ENCODE measurements at regions not wholly inside any gene's neighbourhood (a gene's known extent, or its start where the extent isn't known, plus 50 kb on each side); places are given as distances from the start of the nearest gene placed in this dataset.

DNA sequence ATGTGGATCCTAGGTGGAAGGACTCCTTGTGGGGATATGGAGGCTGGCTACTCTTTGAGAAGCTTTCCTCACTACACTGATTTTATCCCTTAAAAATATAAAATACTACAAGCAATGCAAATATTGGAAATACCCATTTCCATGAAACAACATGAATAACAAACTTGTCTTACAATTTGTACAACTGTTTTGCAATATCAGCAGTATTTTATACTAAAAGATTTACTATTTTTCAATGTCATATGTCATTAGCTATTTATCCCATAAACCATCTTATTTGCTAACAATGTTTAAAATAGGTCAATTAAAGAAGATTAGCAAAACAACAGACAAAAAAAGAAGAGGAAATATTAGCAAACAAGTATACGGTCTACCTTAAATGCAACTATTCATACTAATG, 1674.1 kb downstream of the PCDH7 start:
- Histone ChIP-seq H3K4me1 (ENCODE audit: insufficient read depth, low read length) (peaks cover 5% of the 10 kb centered on the region; the same call in 1 of the 2 replicates), H3K9ac (ENCODE audit: low read depth, low read length) (no peak overlapping the region), H3K9me3 (ENCODE audit: control insufficient read depth, insufficient read depth, low read length) (no peaks in the 10 kb centered on the region), H3K36me3 (ENCODE audit: insufficient read depth, low read length) (no peaks in the 10 kb centered on the region)

GRCh38 chr4:32396507-32397070, 1676.4 kb downstream of the PCDH7 start:
- H3K9me3 ChIP-seq (ENCODE audit: control insufficient read depth, insufficient read depth, low read length): no peaks in the 10 kb centered on the region
- no peaks in the 10 kb centered on the region for H3K36me3 ChIP-seq (ENCODE audit: insufficient read depth, low read length)
- H3K9ac ChIP-seq (ENCODE audit: low read depth, low read length): no peak overlapping the region
- H3K4me1 ChIP-seq (ENCODE audit: insufficient read depth, low read length): peaks cover 5% of the 10 kb centered on the region; the same call in 1 of the 2 replicates

DNA sequence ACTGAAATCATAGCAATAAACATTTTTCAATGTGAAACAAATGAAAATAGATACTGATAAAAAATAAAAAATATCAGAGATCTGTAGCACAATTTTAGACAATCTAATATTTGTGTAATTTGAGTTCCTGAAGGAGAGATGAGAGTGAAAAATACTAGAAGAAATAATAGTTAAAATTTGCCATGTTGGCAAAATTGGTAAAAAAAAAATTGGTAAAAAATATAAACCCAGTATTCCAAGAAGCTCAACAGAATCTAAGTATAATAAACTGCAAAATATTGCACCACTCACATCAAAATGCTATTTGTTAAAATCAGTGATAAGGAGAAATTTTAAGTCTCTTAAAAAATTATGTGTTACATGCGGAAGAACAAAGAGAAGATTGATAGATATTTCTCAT, 1680.7 kb downstream of the PCDH7 start:
- no peaks in the 10 kb centered on the region for H3K9me3 ChIP-seq (ENCODE audit: control insufficient read depth, insufficient read depth, low read length)
- no peaks in the 10 kb centered on the region for H3K36me3 ChIP-seq (ENCODE audit: insufficient read depth, low read length)
- H3K9ac ChIP-seq (ENCODE audit: low read depth, low read length): no peak overlapping the region
- peaks cover 5% of the 10 kb centered on the region; the same call in 1 of the 2 replicates for H3K4me1 ChIP-seq (ENCODE audit: insufficient read depth, low read length)

GRCh38 chr4:32417113-32417704, 1697.0 kb downstream of the PCDH7 start:
- Histone ChIP-seq H3K9ac (ENCODE audit: low read depth, low read length) (no peak overlapping the region), H3K36me3 (ENCODE audit: insufficient read depth, low read length) (no peaks in the 10 kb centered on the region), H3K9me3 (ENCODE audit: control insufficient read depth, insufficient read depth, low read length) (no peaks in the 10 kb centered on the region), H3K4me1 (ENCODE audit: insufficient read depth, low read length) (no peaks in the 10 kb centered on the region)

GRCh38 chr4:32423267-32423666, 1703.1 kb downstream of the PCDH7 start:
- Histone ChIP-seq H3K36me3 (ENCODE audit: insufficient read depth, low read length) (no peaks in the 10 kb centered on the region), H3K9ac (ENCODE audit: low read depth, low read length) (no peak overlapping the region), H3K9me3 (ENCODE audit: control insufficient read depth, insufficient read depth, low read length) (no peaks in the 10 kb centered on the region; the same call in 1 of the 2 replicates), H3K4me1 (ENCODE audit: insufficient read depth, low read length) (no peaks in the 10 kb centered on the region)

- no peaks in the 10 kb centered on the region for H3K36me3 ChIP-seq (ENCODE audit: insufficient read depth, low read length)
- H3K9ac ChIP-seq (ENCODE audit: low read depth, low read length): no peak overlapping the region
- H3K9me3 ChIP-seq (ENCODE audit: control insufficient read depth, insufficient read depth, low read length): no peaks in the 10 kb centered on the region; the same call in 1 of the 2 replicates
- H3K4me1 ChIP-seq (ENCODE audit: insufficient read depth, low read length): no peaks in the 10 kb centered on the region
These were observed 1705.1 kb downstream of the PCDH7 start for GRCh38 chr4:32425243-32425642.

- H3K9ac ChIP-seq (ENCODE audit: low read depth, low read length): no peak overlapping the region
- H3K4me1 ChIP-seq (ENCODE audit: insufficient read depth, low read length): no peaks in the 10 kb centered on the region
- H3K9me3 ChIP-seq (ENCODE audit: control insufficient read depth, insufficient read depth, low read length): no peaks in the 10 kb centered on the region; the same call in 1 of the 2 replicates
- H3K36me3 ChIP-seq (ENCODE audit: insufficient read depth, low read length): no peaks in the 10 kb centered on the region
These were observed 1707.4 kb downstream of the PCDH7 start for GRCh38 chr4:32427566-32427965.

DNA sequence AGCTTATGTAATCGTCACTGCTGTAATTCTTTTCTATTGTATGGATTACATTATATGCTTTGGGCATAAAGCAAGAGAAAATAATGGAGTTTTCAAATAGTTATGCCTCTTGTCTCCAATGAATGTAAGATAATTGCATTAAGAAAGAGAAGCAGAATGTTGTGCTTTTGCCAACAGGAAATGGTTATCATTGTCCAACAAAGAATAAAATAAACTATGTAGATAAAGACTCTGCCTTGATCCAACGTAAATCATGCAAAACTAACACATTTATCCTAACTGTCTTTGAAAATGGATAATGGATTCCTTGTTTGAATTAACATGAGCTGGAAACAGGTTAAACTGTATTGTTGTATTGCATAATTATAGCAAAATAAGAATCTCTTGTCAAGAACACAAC, 1709.0 kb downstream of the PCDH7 start:
- Histone ChIP-seq H3K9me3 (ENCODE audit: control insufficient read depth, insufficient read depth, low read length) (no peaks in the 10 kb centered on the region), H3K9ac (ENCODE audit: low read depth, low read length) (no peak overlapping the region), H3K4me1 (ENCODE audit: insufficient read depth, low read length) (no peaks in the 10 kb centered on the region), H3K36me3 (ENCODE audit: insufficient read depth, low read length) (no peaks in the 10 kb centered on the region)

GRCh38 chr4:32435308-32435707, 1715.1 kb downstream of the PCDH7 start:
- no peaks in the 10 kb centered on the region for H3K9me3 ChIP-seq (ENCODE audit: control insufficient read depth, insufficient read depth, low read length)
- no peaks in the 10 kb centered on the region for H3K4me1 ChIP-seq (ENCODE audit: insufficient read depth, low read length)
- no peaks in the 10 kb centered on the region for H3K36me3 ChIP-seq (ENCODE audit: insufficient read depth, low read length)
- no peak overlapping the region for H3K9ac ChIP-seq (ENCODE audit: low read depth, low read length)

DNA sequence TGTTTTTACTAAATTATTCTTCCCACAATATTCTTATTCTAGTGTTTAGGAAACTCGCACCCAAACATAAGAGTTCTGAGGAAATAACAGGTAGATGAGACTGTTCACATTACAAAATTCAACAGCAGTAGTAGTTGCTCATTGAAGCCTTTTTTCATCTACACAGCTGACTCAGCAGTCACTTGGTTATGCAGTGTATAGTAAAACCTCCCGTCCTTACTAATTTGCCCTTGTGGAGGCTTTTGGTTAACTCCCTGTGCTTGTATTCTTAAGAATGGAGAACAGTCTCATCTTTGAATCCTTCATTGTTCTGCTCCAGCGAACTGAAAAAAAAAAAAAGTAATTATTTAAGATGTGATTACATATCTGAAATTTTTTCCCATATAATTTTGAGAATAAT, 1716.6 kb downstream of the PCDH7 start:
- no peaks in the 10 kb centered on the region for H3K4me1 ChIP-seq (ENCODE audit: insufficient read depth, low read length)
- no peaks in the 10 kb centered on the region for H3K9me3 ChIP-seq (ENCODE audit: control insufficient read depth, insufficient read depth, low read length)
- no peak overlapping the region for H3K9ac ChIP-seq (ENCODE audit: low read depth, low read length)
- H3K36me3 ChIP-seq (ENCODE audit: insufficient read depth, low read length): no peaks in the 10 kb centered on the region

GRCh38 chr4:32440391-32440790, 1720.2 kb downstream of the PCDH7 start:
- Histone ChIP-seq H3K4me1 (ENCODE audit: insufficient read depth, low read length) (no peaks in the 10 kb centered on the region), H3K9me3 (ENCODE audit: control insufficient read depth, insufficient read depth, low read length) (no peaks in the 10 kb centered on the region), H3K9ac (ENCODE audit: low read depth, low read length) (no peak overlapping the region), H3K36me3 (ENCODE audit: insufficient read depth, low read length) (no peaks in the 10 kb centered on the region)

DNA sequence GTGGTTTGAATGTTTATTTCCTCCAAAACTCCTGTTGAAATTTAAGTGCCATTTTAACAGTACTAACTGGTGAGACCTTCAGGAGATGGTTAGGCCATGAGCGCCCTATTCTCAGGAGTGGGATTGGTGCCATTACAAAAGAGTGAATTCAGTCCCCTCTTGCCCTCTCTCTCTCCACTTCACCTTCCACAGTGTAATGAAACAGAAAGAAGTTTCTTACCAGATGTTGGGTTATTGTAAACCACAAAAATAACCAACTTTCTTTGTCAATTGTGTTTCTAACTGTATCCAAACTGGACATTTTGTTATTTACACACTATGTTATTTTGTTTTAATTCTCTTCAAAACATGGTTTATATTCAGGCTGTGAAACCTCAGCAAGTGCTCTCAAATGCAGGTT, 1734.3 kb downstream of the PCDH7 start:
- Histone ChIP-seq H3K4me1 (ENCODE audit: insufficient read depth, low read length) (no peaks in the 10 kb centered on the region), H3K9ac (ENCODE audit: low read depth, low read length) (no peak overlapping the region), H3K9me3 (ENCODE audit: control insufficient read depth, insufficient read depth, low read length) (no peaks in the 10 kb centered on the region), H3K36me3 (ENCODE audit: insufficient read depth, low read length) (no peaks in the 10 kb centered on the region)

- no peaks in the 10 kb centered on the region for H3K36me3 ChIP-seq (ENCODE audit: insufficient read depth, low read length)
- H3K9ac ChIP-seq (ENCODE audit: low read depth, low read length): no peak overlapping the region
- H3K9me3 ChIP-seq (ENCODE audit: control insufficient read depth, insufficient read depth, low read length): no peaks in the 10 kb centered on the region
- H3K4me1 ChIP-seq (ENCODE audit: insufficient read depth, low read length): no peaks in the 10 kb centered on the region
These were observed 1735.1 kb downstream of the PCDH7 start for GRCh38 chr4:32455231-32455630.

DNA sequence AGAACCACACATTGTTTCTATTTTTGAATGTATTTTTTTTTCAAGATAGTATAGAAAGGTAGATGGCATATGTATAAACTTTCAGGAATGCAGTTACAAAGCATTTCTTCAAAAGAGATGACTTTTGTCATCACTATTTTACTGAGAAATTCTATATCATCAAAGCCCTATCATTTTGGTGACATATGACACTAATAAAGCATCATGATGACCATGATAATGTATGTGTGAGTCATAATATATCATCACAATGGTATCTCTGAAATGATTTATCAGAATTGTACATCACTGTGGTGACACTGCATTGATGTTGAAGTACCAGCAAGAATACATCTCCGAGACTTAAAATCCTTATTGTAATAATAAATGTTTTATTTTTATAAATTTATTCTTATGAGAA, 1740.8 kb downstream of the PCDH7 start:
- Histone ChIP-seq H3K36me3 (ENCODE audit: insufficient read depth, low read length) (no peaks in the 10 kb centered on the region), H3K9ac (ENCODE audit: low read depth, low read length) (no peak overlapping the region), H3K9me3 (ENCODE audit: control insufficient read depth, insufficient read depth, low read length) (no peaks in the 10 kb centered on the region), H3K4me1 (ENCODE audit: insufficient read depth, low read length) (no peaks in the 10 kb centered on the region)

- no peak overlapping the region for H3K9ac ChIP-seq (ENCODE audit: low read depth, low read length)
- no peaks in the 10 kb centered on the region for H3K4me1 ChIP-seq (ENCODE audit: insufficient read depth, low read length)
- H3K9me3 ChIP-seq (ENCODE audit: control insufficient read depth, insufficient read depth, low read length): no peaks in the 10 kb centered on the region
- no peaks in the 10 kb centered on the region for H3K36me3 ChIP-seq (ENCODE audit: insufficient read depth, low read length)
These were observed 1742.8 kb downstream of the PCDH7 start for GRCh38 chr4:32462944-32463343.

All from ES-I3 (cell line).